Activated naive CD8-positive, alpha-beta T cell treated with anti-CD3 and anti-CD28 coated beads, Interleukin-2, amount 50 U/mL, for 24 hours (primary cell): ENCODE measurements at regions not wholly inside any gene's neighbourhood (a gene's known extent, or its start where the extent isn't known, plus 50 kb on each side); places are given as distances from the start of the nearest gene placed in this dataset.
"Not testable (repeated sequence)": the region's sequence is repeated elsewhere in the genome, so short reads cannot be mapped to it uniquely, and the experiment has no call there.

ENCODE experiments used
- ATAC-seq: fragments of 150-1000 bp; cut with Tn5 transposase; one replicate; pipeline ENCODE4 v1.10.0; 2021
- DNase-seq: peaks from one replicate; pipeline ENCODE4 v3.0.0; 2021
- H3K27ac Mint-ChIP-seq: one replicate; pipeline ENCODE4 v1.8.0; 2021; ENCODE audit warnings: mild to moderate bottlenecking, mixed read lengths
- H3K27me3 Mint-ChIP-seq: one replicate; pipeline ENCODE4 v1.8.0; 2021; ENCODE audit warnings: mixed read lengths
- H3K36me3 Mint-ChIP-seq: one replicate; pipeline ENCODE4 v1.8.0; 2021; ENCODE audit warnings: low read depth, mixed read lengths
- H3K4me1 Mint-ChIP-seq: one replicate; pipeline ENCODE4 v1.8.0; 2021; ENCODE audit warnings: mixed read lengths
- H3K4me3 Mint-ChIP-seq: one replicate; pipeline ENCODE4 v1.8.0; 2021; ENCODE audit warnings: mild to moderate bottlenecking, moderate library complexity, mixed read lengths
- H3K9me3 Mint-ChIP-seq: one replicate; pipeline ENCODE4 v1.8.0; 2021; ENCODE audit warnings: mixed read lengths

- H3K4me1 Mint-ChIP-seq, result no peaks in the 10 kb centered on the region
- DNase-seq (no peak), ATAC-seq (no peak)
- H3K9me3 Mint-ChIP-seq, result no peaks in the 10 kb centered on the region
- H3K36me3 Mint-ChIP-seq, result no peaks in the 10 kb centered on the region
- H3K27me3 Mint-ChIP-seq, result peaks cover 5% of the 10 kb centered on the region
- H3K27ac Mint-ChIP-seq, result no peak overlapping the region
- no peak overlapping the region for H3K4me3 Mint-ChIP-seq
These were observed 277.5 kb upstream of the C1orf174 start for GRCh38 chr1:4177425-4178150.

GRCh38 chr1:4178501-4179113 is 278.5 kb upstream of the C1orf174 start:
- H3K27ac Mint-ChIP-seq, result no peak overlapping the region
- no peaks in the 10 kb centered on the region for H3K9me3 Mint-ChIP-seq
- H3K4me3 Mint-ChIP-seq, result no peak overlapping the region
- no peaks in the 10 kb centered on the region for H3K4me1 Mint-ChIP-seq
- peaks cover 3% of the 10 kb centered on the region for H3K27me3 Mint-ChIP-seq
- DNase-seq (no peak), ATAC-seq (no peak)
- H3K36me3 Mint-ChIP-seq, result no peaks in the 10 kb centered on the region

DNA sequence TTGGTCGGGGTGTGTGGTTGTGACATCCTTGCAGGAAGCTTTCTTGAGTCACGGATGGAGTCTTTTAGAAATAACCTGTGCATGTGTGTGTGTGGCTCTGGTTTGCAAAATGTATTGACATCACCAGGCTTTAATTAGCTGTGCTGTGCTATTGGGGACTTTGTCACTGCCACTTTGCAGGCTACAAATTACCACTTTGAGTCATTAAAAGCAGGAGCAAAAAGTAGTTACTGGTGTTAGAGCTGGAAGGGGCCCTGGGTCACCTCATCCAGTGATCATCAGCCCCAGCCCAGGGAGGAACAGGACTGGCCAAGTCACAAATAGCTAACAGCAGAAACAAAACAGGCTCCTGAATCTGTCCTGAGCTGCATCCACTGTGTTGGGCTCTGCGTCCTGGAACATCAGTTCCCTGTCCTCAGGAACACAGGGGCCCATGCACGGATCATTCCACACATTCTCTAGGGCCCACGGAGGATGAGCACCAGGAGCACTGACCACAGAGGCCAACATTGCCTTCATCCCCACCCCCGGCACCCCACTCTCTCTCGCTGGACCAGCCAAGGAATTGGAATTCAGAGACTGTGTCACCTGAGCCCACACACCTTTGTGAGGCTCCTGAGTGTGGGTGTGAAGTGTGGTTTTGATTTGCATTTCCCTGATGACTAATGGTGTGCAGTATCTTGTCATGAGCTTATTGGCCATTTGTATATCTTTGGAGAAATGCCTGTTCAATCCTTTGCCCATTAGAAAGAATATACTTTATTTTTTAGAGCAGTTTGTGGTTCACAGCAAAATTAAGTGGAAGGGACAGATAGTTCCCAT is 280.1 kb upstream of the C1orf174 start:
- Mint-ChIP-seq H3K27me3 (no peaks in the 10 kb centered on the region), H3K4me1 (no peaks in the 10 kb centered on the region), H3K9me3 (no peaks in the 10 kb centered on the region), H3K4me3 (no peak overlapping the region), H3K27ac (no peak overlapping the region), H3K36me3 (no peaks in the 10 kb centered on the region)
- peak; percentile 52 for ATAC-seq
- DNase-seq, result no peak

DNA sequence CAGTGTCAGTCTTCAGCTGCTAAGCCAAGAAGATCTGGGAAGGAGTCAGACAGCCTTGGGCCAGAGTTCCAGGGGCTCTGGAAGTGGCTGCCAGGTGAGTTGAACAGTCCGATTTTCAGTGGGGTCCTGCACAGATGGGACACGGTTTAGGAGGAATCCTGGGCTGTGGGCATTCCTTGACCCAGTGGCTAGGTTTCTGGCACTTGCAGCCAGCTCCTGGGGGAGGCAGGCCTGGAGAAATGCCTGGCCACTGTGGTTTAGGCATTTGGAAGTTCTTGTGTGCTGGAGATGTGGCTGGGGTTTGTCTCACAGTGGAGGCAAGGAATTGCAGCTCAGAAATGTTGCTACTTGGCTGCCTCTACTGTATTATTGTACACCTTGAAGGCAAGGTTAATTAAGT is 286.4 kb upstream of the C1orf174 start:
- ATAC-seq, DNase-seq, H3K36me3 Mint-ChIP-seq, H3K27me3 Mint-ChIP-seq, H3K4me1 Mint-ChIP-seq, H3K9me3 Mint-ChIP-seq, H3K27ac Mint-ChIP-seq, H3K4me3 Mint-ChIP-seq: not testable (repeated sequence)

GRCh38 chr1:4203501-4203900 is 303.4 kb upstream of the C1orf174 start:
- H3K9me3 Mint-ChIP-seq, result peaks cover 31% of the 10 kb centered on the region
- no peak for ATAC-seq

GRCh38 chr1:4207183-4207582 is 307.1 kb upstream of the C1orf174 start:
- Mint-ChIP-seq H3K27me3 (peaks cover 8% of the 10 kb centered on the region), H3K27ac (no peak overlapping the region), H3K4me1 (no peaks in the 10 kb centered on the region), H3K4me3 (no peak overlapping the region), H3K36me3 (no peaks in the 10 kb centered on the region), H3K9me3 (peaks cover 31% of the 10 kb centered on the region)
- ATAC-seq (no peak), DNase-seq (no peak)

More at GRCh38 chr1:4203501-4203900, 303.4 kb upstream of the C1orf174 start:
- Mint-ChIP-seq H3K27ac (no peak overlapping the region), H3K4me3 (no peak overlapping the region), H3K4me1 (no peaks in the 10 kb centered on the region), H3K36me3 (no peaks in the 10 kb centered on the region), H3K27me3 (peaks cover 7% of the 10 kb centered on the region)
- DNase-seq, result no peak

GRCh38 chr1:4207842-4208692 is 308.0 kb upstream of the C1orf174 start:
- Mint-ChIP-seq H3K4me1 (no peaks in the 10 kb centered on the region), H3K9me3 (peaks cover 29% of the 10 kb centered on the region), H3K27ac (no peak overlapping the region), H3K27me3 (peaks cover 8% of the 10 kb centered on the region), H3K4me3 (no peak overlapping the region), H3K36me3 (no peaks in the 10 kb centered on the region)
- ATAC-seq, result no peak
- no peak for DNase-seq

DNA sequence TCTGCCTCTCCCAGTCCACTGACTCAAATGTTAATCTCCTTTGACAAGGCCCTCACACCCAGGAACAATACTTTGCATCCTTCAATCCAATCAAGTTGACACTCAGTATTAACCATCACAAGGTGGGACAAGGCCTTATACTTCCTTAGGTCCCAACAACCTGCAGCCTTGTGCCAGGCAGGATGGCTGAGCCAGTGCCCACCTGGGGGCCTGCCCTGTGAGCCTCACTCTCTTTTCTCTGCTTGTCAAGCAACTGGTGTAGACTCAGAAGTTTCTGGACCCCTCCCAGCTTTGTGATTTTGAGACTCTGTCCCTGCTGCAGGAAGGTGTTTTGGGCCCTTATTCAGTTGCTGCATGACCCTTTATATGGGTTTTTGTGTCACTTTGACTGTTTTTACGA is 310.0 kb upstream of the C1orf174 start:
- DNase-seq (no peak), ATAC-seq (no peak)
- no peaks in the 10 kb centered on the region for H3K36me3 Mint-ChIP-seq
- H3K27ac Mint-ChIP-seq, result no peak overlapping the region
- H3K4me3 Mint-ChIP-seq, result no peak overlapping the region
- peaks cover 6% of the 10 kb centered on the region for H3K27me3 Mint-ChIP-seq
- H3K9me3 Mint-ChIP-seq, result peaks cover 16% of the 10 kb centered on the region
- H3K4me1 Mint-ChIP-seq, result no peaks in the 10 kb centered on the region

DNA sequence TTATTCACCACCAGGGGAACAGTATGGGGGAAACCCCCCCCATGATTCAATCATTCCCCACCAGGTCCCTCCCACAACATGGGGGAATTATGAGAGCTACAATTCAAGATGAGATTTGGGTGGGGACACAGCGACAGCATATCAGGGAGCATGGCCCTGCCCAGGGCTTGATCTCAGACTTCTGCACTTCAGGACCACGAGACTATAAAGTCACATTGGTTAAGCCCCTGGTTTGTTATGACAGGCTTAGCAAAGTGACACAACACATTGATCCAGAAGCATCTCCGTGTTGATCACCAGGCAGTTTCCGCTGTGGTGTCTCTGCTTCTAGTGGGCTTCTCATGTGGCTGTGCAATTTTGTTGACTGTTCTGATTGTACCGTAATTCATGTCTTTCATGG is 312.7 kb upstream of the C1orf174 start:
- Mint-ChIP-seq H3K9me3 (peaks cover 3% of the 10 kb centered on the region), H3K4me3 (no peak overlapping the region), H3K4me1 (no peaks in the 10 kb centered on the region), H3K36me3 (no peaks in the 10 kb centered on the region), H3K27ac (no peak overlapping the region), H3K27me3 (peaks cover 12% of the 10 kb centered on the region)
- no peak for DNase-seq
- no peak for ATAC-seq

DNA sequence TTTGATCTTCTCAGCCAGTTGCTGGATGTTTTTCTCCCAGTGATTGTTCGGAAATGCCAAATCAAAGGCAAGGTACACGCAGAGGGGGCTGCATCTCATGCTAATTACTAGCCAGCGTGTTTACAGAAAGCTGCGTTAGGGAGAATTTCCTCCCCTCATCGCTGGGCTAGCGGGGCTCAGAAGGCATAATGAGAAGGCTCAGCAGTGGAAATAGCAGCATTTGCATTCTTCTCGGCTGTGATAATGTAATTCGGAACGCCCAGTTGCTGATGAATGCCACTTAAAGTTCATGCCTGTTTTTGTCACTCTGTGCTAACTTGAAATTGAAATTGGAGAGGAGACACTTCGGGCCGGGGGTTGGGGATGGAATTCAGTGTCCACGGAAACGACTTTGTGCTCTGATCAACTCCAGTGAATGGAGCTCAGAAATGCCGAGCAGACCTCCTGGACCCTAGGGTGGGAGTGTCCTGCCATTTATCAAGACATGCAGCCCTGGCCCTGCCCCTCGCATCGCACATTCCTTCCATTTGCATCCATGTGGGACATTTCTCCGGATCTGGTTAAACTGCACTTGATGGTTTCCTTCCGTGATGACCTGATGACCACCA is 313.4 kb upstream of the C1orf174 start:
- Mint-ChIP-seq H3K27ac (no peak overlapping the region), H3K9me3 (peaks cover 3% of the 10 kb centered on the region), H3K4me3 (no peak overlapping the region), H3K27me3 (peaks cover 12% of the 10 kb centered on the region), H3K4me1 (no peaks in the 10 kb centered on the region), H3K36me3 (no peaks in the 10 kb centered on the region)
- DNase-seq (no peak), ATAC-seq (no peak)

GRCh38 chr1:4214826-4215225 is 314.8 kb upstream of the C1orf174 start:
- Mint-ChIP-seq H3K27me3 (peaks cover 10% of the 10 kb centered on the region), H3K27ac (no peak overlapping the region), H3K4me1 (no peaks in the 10 kb centered on the region), H3K9me3 (peaks cover 3% of the 10 kb centered on the region), H3K4me3 (no peak overlapping the region), H3K36me3 (no peaks in the 10 kb centered on the region)
- DNase-seq (no peak), ATAC-seq (no peak)

GRCh38 chr1:4215391-4215790 is 315.3 kb upstream of the C1orf174 start:
- no peak for DNase-seq
- no peaks in the 10 kb centered on the region for H3K36me3 Mint-ChIP-seq
- H3K9me3 Mint-ChIP-seq, result peaks cover 3% of the 10 kb centered on the region
- no peak overlapping the region for H3K27ac Mint-ChIP-seq
- ATAC-seq, result no peak
- H3K4me3 Mint-ChIP-seq, result no peak overlapping the region
- peaks cover 10% of the 10 kb centered on the region for H3K27me3 Mint-ChIP-seq
- no peaks in the 10 kb centered on the region for H3K4me1 Mint-ChIP-seq

DNA sequence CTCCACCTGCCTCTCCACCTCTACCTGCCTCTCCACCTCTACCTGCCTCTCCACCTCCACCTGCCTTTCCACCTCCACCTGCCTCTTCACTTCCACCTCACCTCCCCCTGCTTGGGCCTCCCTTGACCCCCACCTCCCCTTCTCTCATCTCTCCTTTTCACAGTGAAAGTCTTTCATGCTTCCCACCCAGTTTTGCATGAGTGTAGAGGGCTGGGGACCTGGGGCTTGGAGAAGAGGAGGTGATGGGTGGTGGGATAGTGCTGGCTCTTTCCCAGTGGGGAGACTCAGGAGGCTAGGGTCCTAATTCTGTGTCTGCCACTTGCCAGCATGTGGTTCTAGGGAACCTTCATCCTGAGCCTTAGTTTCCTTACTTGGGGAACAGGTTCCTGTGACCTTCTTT is 316.2 kb upstream of the C1orf174 start:
- H3K4me3 Mint-ChIP-seq, result no peak overlapping the region
- H3K9me3 Mint-ChIP-seq, result peaks cover 3% of the 10 kb centered on the region
- DNase-seq (no peak), ATAC-seq (no peak)
- H3K27ac Mint-ChIP-seq, result no peak overlapping the region
- H3K36me3 Mint-ChIP-seq, result no peaks in the 10 kb centered on the region
- peaks cover 10% of the 10 kb centered on the region for H3K27me3 Mint-ChIP-seq
- no peaks in the 10 kb centered on the region for H3K4me1 Mint-ChIP-seq

GRCh38 chr1:4218619-4219018 is 318.5 kb upstream of the C1orf174 start:
- DNase-seq, result no peak
- Mint-ChIP-seq H3K9me3 (no peaks in the 10 kb centered on the region), H3K27me3 (peaks cover 9% of the 10 kb centered on the region), H3K4me3 (no peak overlapping the region), H3K27ac (no peak overlapping the region), H3K4me1 (no peaks in the 10 kb centered on the region), H3K36me3 (no peaks in the 10 kb centered on the region)
- no peak for ATAC-seq
